Endothelial cell of hepatic sinusoid (primary cell): ENCODE measurements at regions not wholly inside any gene's neighbourhood (a gene's known extent, or its start where the extent isn't known, plus 50 kb on each side); places are given as distances from the start of the nearest gene placed in this dataset.
"Not testable (repeated sequence)": the region's sequence is repeated elsewhere in the genome, so short reads cannot be mapped to it uniquely, and the experiment has no call there.

ENCODE experiments used
- in situ Hi-C: cut with HindIII; loops from 2 replicates; pipeline ENCODE4 v1.10.0; 2017; ENCODE audit warnings: low sequenced_read_pairs

- in situ Hi-C loops: no loop called here
These were observed 127.2 kb upstream of the TRPC7 start for GRCh38 chr5:136492587-136492986.

GRCh38 chr5:136491806-136492205 lies 126.5 kb upstream of the TRPC7 start:
- in situ Hi-C loops: no loop called here

- in situ Hi-C loops: no loop called here
These were observed 119.5 kb upstream of the TRPC7 start for GRCh38 chr5:136484808-136485325.

GRCh38 chr5:136482206-136482605 lies 116.9 kb upstream of the TRPC7 start:
- in situ Hi-C loops: no loop called here

GRCh38 chr5:136474466-136474865 lies 109.1 kb upstream of the TRPC7 start:
- in situ Hi-C loops: no loop called here

- in situ Hi-C loops: loop anchor here (5.0 kb wide), 1 partner anchor 80 kb away; no protein-coding TSS in a partner anchor
These were observed 102.3 kb upstream of the TRPC7 start for GRCh38 chr5:136467632-136468031.

- in situ Hi-C loops: loop anchor here (5.0 kb wide), 1 partner anchor 79 kb away; no protein-coding TSS in a partner anchor
These were observed 100.7 kb upstream of the TRPC7 start for GRCh38 chr5:136466041-136466415.

- in situ Hi-C loops: no loop called here
These were observed 93.1 kb upstream of the TRPC7 start for GRCh38 chr5:136458481-136458880.

GRCh38 chr5:136457390-136458013 lies 92.2 kb upstream of the TRPC7 start:
- in situ Hi-C loops: no loop called here

GRCh38 chr5:136455409-136455808 lies 90.1 kb upstream of the TRPC7 start:
- in situ Hi-C loops: no loop called here

- in situ Hi-C loops: no loop called here
These were observed 88.8 kb upstream of the TRPC7 start for GRCh38 chr5:136453986-136454758.

GRCh38 chr5:136453199-136453598 lies 87.9 kb upstream of the TRPC7 start:
- in situ Hi-C loops: no loop called here

GRCh38 chr5:136447576-136447975 lies 82.2 kb upstream of the TRPC7 start:
- in situ Hi-C loops: not testable (repeated sequence)

GRCh38 chr5:136446565-136446964 lies 81.2 kb upstream of the TRPC7 start:
- in situ Hi-C loops: no loop called here

- in situ Hi-C loops: not testable (repeated sequence)
These were observed 78.8 kb upstream of the TRPC7 start for GRCh38 chr5:136444099-136444498.

- in situ Hi-C loops: no loop called here
These were observed 74.0 kb upstream of the TRPC7 start for GRCh38 chr5:136439367-136439766.

- in situ Hi-C loops: no loop called here
These were observed 70.7 kb upstream of the TRPC7 start for GRCh38 chr5:136435946-136436543.

GRCh38 chr5:136434795-136435194 lies 69.5 kb upstream of the TRPC7 start:
- in situ Hi-C loops: no loop called here

- in situ Hi-C loops: no loop called here
These were observed 67.4 kb upstream of the TRPC7 start for GRCh38 chr5:136432705-136433104.

GRCh38 chr5:136430081-136430480 lies 64.7 kb upstream of the TRPC7 start:
- in situ Hi-C loops: no loop called here

GRCh38 chr5:136427426-136427825 lies 62.1 kb upstream of the TRPC7 start:
- in situ Hi-C loops: no loop called here

- in situ Hi-C loops: no loop called here
These were observed 60.6 kb upstream of the TRPC7 start for GRCh38 chr5:136425921-136426320.
